C4-2B (cell line): ENCODE measurements at regions not wholly inside any gene's neighbourhood (a gene's known extent, or its start where the extent isn't known, plus 50 kb on each side); places are given as distances from the start of the nearest gene placed in this dataset.

ENCODE experiments used
- H3K27ac ChIP-seq: fragments of 450-650 bp; 2 replicates; pipeline ENCODE4 v1.5.1; 2017
- ZFX ChIP-seq: fragments of 450-650 bp; IDR thresholded peaks from 2 replicates; pipeline ENCODE4 v1.6.1; 2017
- TF ChIP-seq, protein P1 (sequence below): fragments of 450-650 bp; conservative IDR thresholded peaks from 2 replicates; pipeline ENCODE4 v1.5.1; 2017; ENCODE audit warnings: mild to moderate bottlenecking

DNA sequence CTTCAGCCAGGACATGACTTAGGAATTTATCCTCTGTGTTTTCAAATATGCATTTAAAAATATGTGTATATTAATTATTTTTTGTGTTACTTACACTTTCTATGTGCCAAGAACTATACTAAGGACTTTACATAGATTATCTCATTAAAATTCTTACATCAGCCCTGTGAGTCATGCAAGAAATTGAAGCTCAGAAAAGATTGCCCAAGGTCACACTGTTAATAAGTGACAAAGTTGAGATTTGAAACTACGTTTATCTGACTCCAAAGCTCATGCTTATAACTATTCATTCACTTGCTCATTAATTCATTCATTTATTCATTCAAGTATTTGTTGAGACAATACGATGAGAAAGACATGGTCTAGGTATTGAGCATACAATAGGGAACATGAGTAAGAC lies 62.9 kb upstream of the CHRDL1 start:
- no peak overlapping the region for H3K27ac ChIP-seq
- TF ChIP-seq ZFX: no peak
- TF ChIP-seq, protein P1, sequence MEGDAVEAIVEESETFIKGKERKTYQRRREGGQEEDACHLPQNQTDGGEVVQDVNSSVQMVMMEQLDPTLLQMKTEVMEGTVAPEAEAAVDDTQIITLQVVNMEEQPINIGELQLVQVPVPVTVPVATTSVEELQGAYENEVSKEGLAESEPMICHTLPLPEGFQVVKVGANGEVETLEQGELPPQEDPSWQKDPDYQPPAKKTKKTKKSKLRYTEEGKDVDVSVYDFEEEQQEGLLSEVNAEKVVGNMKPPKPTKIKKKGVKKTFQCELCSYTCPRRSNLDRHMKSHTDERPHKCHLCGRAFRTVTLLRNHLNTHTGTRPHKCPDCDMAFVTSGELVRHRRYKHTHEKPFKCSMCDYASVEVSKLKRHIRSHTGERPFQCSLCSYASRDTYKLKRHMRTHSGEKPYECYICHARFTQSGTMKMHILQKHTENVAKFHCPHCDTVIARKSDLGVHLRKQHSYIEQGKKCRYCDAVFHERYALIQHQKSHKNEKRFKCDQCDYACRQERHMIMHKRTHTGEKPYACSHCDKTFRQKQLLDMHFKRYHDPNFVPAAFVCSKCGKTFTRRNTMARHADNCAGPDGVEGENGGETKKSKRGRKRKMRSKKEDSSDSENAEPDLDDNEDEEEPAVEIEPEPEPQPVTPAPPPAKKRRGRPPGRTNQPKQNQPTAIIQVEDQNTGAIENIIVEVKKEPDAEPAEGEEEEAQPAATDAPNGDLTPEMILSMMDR: no peak

DNA sequence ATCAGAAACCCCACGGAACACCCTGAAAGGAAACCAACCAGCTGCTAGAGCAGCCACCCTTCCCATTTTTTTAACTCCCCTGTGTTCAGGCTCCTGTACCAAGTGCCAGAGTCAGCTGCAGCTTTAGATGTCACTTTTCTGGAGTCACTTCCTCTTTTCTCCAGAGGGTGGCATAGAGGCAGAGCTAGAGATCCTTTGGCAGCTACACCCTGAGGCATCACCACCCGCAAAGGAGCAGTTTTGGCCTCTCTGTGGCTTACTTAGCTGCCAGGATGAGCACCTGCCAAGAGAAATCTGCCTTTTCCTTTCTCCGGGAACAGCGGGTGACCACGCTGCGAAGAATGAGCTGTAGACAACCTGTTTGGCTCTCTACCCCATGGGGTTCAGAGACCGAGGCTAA lies 58.0 kb upstream of the CHRDL1 start:
- no peak for TF ChIP-seq ZFX
- TF ChIP-seq, protein P1: peak; percentile 45

DNA sequence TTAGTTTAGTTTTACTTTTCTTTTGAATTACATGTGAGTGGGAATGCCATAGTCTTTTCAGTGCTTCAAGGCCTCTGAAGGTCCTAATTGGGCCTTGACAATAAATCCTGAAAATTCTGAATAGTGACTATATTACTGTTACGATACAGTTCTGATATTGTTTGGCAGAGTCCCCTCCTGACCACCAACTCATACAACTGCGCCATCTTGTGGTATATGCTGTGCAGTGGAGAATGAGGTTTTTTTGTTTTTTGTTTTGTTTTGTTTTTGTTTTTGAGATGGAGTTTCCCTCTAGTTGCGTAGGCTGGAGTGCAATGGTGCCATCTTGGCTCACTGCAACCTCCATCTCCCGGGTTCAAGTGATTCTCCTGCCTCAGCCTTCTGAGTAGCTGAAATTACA lies 56.6 kb upstream of the CHRDL1 start:
- TF ChIP-seq, protein P1: peak; percentile 63
- no peak for TF ChIP-seq ZFX
- no peak overlapping the region for H3K27ac ChIP-seq

More for the DNA sequence above, 58.0 kb upstream of the CHRDL1 start:
- no peak overlapping the region for H3K27ac ChIP-seq

DNA sequence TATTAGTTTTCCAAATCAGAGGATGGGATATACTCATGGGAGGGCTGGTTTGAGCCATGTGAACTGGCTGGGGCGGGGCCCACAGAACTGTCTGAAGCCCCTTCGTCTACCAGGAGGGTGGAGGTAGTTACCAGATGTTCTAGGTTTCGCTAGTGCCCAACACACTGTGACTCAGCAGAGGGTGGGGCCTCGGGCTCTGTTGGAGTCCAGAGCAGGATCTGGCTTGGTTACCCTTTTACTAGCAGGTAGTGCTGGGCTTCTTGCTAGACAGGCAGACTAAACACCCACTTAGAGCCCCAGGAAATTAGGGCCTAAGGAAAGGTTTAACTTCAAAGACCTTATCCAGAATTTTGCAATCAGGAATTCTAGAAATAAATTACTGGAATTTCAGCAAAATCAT lies 56.2 kb upstream of the CHRDL1 start:
- TF ChIP-seq, protein P1: no peak
- no peak for TF ChIP-seq ZFX
- no peak overlapping the region for H3K27ac ChIP-seq

DNA sequence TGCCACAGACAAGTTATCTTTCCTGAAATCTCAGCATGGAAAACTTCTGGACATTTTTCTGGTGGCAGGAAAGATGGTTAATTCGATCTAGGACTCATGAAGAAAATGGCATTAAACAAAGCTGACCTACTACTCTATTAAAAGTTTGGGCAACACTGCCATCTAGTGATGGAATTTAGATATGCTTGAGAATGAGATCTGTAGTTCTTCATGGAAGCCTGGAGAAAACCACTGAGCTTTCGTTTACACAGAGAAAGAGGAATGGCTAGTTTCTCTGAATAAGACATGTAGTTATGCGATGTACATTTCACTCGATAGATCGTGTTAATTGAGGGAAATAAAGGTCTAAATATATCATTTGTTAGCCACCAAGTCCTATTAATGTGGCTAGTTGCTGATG lies 51.7 kb upstream of the CHRDL1 start:
- no peak overlapping the region for H3K27ac ChIP-seq
- TF ChIP-seq ZFX: no peak
- TF ChIP-seq, protein P1: peak; percentile 55

DNA sequence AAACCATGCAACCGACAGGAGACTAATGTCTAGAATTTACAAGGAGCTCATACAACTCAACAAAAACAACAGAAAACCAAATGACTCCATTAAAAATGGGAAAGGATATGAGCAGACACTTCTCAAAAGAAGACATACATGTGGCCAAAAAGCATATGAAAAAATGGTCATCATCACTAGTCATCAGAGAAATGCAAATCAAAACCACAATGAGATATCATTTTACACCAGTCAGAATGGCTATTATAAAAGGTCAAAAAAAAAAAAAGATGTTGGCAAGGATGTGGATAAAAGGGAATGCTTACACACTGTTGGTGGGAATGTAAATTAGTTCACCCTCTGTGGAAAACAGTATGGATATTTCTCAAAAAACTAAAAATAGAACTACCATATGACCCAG lies 50.5 kb upstream of the CHRDL1 start:
- TF ChIP-seq, protein P1: no peak
- TF ChIP-seq ZFX: no peak

More for the DNA sequence above, 50.5 kb upstream of the CHRDL1 start:
- no peak overlapping the region for H3K27ac ChIP-seq
